ENCODE measurements at regions not wholly inside any gene's neighbourhood (a gene's known extent, or its start where the extent isn't known, plus 50 kb on each side); places are given as distances from the start of the nearest gene placed in this dataset.

DNA sequence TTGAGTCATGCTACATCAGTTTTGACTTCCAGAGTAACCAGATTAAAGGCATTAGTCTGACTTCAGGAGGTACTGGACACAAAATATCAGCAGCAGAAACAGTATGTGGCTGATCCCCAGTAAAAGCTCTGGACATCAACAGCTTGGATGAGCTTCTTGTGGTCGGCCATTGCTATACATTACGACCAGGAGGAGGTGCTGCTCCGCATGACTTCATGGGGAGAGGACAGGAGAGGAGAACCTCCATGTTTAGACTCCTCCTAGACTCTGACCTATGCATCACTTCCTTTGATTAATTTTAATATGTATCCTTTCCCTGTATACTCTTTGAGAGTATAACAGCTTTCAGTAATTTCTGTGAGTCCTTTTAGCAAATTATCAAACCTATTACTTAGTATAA lies 285.6 kb upstream of the ARHGEF26 start:
- Histone ChIP-seq H3K27ac (ENCODE audit: control insufficient read depth, insufficient read depth) (no peak overlapping the region), H3K36me3 (ENCODE audit: control insufficient read depth in 2 of 2, insufficient read depth in 2 of 2, low read length in 1 of 2) (no peaks in the 10 kb centered on the region), H2AFZ (ENCODE audit: control insufficient read depth, low read depth, low read length) (no peak overlapping the region), H3K27me3 (replicated peaks in 1 of 2; ENCODE audit: control insufficient read depth in 2 of 2, insufficient read depth in 2 of 2, low read length in 1 of 2) (no peaks in the 10 kb centered on the region), H3K79me2 (ENCODE audit: control insufficient read depth, insufficient read depth, low read length) (no peaks in the 10 kb centered on the region), H3K4me2 (ENCODE audit: control insufficient read depth, insufficient read depth) (no peak overlapping the region), H3K9me3 (replicated peaks; ENCODE audit: control insufficient read depth, insufficient read depth, low read length) (no peaks in the 10 kb centered on the region), H3K4me3 (no peak overlapping the region), H4K20me1 (ENCODE audit: control insufficient read depth, insufficient read depth) (no peaks in the 10 kb centered on the region), H3K4me1 (ENCODE audit: control insufficient read depth, insufficient read depth, low read length) (no peaks in the 10 kb centered on the region), H3K9ac (ENCODE audit: control insufficient read depth, insufficient read depth, low read length) (no peak overlapping the region)
- ChIA-PET SMC1A (ENCODE audit: uncharacterized antibody, unreplicated experiment) (interaction anchor here (0.6 to 2.6 kb wide), 8 partner anchors 9 to 188 kb away, joined by 3 to 10 read pairs (median 4); no protein-coding TSS in a partner anchor), RAD21 (ENCODE audit: unreplicated experiment) (interaction anchor here (0.5 to 1.8 kb wide), 5 partner anchors 18 to 182 kb away, joined by 3 to 9 read pairs (median 3); no protein-coding TSS in a partner anchor), POLR2A (no interaction called here), CTCF (interaction anchor here (0.6 to 2.5 kb wide), 14 partner anchors 9 to 830 kb away, joined by 3 to 7 read pairs (median 3); no protein-coding TSS in a partner anchor)
- in situ Hi-C loops (cut with MboI) (no loop called here), intact Hi-C loops (cut with micrococcal nuclease; ENCODE audit: unreplicated experiment) (no loop called here)
- FAIRE-seq (no peak), DNase-seq (ENCODE audit: low read depth, low spot score) (no peak), ATAC-seq (peak; percentile 65)
- BruUV-seq (replicated peaks), result no TSS peak
- WGBS (ENCODE audit: insufficient coverage, insufficient replicate concordance, low lambda C conversion rate, missing lambda C conversion rate), result 3% methylated on average over 3 of the region's 3 CpGs
- TF ChIP-seq, protein P1, sequence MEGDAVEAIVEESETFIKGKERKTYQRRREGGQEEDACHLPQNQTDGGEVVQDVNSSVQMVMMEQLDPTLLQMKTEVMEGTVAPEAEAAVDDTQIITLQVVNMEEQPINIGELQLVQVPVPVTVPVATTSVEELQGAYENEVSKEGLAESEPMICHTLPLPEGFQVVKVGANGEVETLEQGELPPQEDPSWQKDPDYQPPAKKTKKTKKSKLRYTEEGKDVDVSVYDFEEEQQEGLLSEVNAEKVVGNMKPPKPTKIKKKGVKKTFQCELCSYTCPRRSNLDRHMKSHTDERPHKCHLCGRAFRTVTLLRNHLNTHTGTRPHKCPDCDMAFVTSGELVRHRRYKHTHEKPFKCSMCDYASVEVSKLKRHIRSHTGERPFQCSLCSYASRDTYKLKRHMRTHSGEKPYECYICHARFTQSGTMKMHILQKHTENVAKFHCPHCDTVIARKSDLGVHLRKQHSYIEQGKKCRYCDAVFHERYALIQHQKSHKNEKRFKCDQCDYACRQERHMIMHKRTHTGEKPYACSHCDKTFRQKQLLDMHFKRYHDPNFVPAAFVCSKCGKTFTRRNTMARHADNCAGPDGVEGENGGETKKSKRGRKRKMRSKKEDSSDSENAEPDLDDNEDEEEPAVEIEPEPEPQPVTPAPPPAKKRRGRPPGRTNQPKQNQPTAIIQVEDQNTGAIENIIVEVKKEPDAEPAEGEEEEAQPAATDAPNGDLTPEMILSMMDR (IDR thresholded peaks at IDR 0.05 in 2 of 3, conservative IDR thresholded peaks at IDR 0.05 in 1 of 3; ENCODE audit: control insufficient read depth in 2 of 3, extremely low read depth in 1 of 3, insufficient read depth in 1 of 3, low read depth in 3 of 3, low read length in 3 of 3), result peak in 2 of 3 experiments; percentile 12 to 25; a peak in 3 of 6 replicates
- TF ChIP-seq NFYB (IDR thresholded peaks at IDR 0.05; ENCODE audit: insufficient read depth, low read depth, low read length) (no peak), CEBPB (IDR thresholded peaks at IDR 0.05; ENCODE audit: borderline replicate concordance in 1 of 2, low read depth in 2 of 2, low read length in 2 of 2) (no peak), SMAD5 (IDR thresholded peaks at IDR 0.05; ENCODE audit: low read depth) (no peak), HDAC2 (IDR thresholded peaks at IDR 0.05) (no peak), PAX8 (IDR thresholded peaks at IDR 0.05) (no peak), SIN3A (IDR thresholded peaks at IDR 0.05; ENCODE audit: low read depth, low read length) (no peak), YY1 (IDR thresholded peaks at IDR 0.05; ENCODE audit: low read depth, low read length) (peak; percentile 71), MYC (IDR thresholded peaks at IDR 0.05; ENCODE audit: insufficient read depth, insufficient read length, insufficient replicate concordance, low read length, severe bottlenecking) (no peak), ZNF217 (IDR thresholded peaks at IDR 0.05) (no peak)
- TF ChIP-seq, protein P2, sequence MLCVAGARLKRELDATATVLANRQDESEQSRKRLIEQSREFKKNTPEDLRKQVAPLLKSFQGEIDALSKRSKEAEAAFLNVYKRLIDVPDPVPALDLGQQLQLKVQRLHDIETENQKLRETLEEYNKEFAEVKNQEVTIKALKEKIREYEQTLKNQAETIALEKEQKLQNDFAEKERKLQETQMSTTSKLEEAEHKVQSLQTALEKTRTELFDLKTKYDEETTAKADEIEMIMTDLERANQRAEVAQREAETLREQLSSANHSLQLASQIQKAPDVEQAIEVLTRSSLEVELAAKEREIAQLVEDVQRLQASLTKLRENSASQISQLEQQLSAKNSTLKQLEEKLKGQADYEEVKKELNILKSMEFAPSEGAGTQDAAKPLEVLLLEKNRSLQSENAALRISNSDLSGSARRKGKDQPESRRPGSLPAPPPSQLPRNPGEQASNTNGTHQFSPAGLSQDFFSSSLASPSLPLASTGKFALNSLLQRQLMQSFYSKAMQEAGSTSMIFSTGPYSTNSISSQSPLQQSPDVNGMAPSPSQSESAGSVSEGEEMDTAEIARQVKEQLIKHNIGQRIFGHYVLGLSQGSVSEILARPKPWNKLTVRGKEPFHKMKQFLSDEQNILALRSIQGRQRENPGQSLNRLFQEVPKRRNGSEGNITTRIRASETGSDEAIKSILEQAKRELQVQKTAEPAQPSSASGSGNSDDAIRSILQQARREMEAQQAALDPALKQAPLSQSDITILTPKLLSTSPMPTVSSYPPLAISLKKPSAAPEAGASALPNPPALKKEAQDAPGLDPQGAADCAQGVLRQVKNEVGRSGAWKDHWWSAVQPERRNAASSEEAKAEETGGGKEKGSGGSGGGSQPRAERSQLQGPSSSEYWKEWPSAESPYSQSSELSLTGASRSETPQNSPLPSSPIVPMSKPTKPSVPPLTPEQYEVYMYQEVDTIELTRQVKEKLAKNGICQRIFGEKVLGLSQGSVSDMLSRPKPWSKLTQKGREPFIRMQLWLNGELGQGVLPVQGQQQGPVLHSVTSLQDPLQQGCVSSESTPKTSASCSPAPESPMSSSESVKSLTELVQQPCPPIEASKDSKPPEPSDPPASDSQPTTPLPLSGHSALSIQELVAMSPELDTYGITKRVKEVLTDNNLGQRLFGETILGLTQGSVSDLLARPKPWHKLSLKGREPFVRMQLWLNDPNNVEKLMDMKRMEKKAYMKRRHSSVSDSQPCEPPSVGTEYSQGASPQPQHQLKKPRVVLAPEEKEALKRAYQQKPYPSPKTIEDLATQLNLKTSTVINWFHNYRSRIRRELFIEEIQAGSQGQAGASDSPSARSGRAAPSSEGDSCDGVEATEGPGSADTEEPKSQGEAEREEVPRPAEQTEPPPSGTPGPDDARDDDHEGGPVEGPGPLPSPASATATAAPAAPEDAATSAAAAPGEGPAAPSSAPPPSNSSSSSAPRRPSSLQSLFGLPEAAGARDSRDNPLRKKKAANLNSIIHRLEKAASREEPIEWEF (IDR thresholded peaks at IDR 0.05; ENCODE audit: insufficient replicate concordance, low read depth, low read length), result no peak
- TF ChIP-seq, protein P3, sequence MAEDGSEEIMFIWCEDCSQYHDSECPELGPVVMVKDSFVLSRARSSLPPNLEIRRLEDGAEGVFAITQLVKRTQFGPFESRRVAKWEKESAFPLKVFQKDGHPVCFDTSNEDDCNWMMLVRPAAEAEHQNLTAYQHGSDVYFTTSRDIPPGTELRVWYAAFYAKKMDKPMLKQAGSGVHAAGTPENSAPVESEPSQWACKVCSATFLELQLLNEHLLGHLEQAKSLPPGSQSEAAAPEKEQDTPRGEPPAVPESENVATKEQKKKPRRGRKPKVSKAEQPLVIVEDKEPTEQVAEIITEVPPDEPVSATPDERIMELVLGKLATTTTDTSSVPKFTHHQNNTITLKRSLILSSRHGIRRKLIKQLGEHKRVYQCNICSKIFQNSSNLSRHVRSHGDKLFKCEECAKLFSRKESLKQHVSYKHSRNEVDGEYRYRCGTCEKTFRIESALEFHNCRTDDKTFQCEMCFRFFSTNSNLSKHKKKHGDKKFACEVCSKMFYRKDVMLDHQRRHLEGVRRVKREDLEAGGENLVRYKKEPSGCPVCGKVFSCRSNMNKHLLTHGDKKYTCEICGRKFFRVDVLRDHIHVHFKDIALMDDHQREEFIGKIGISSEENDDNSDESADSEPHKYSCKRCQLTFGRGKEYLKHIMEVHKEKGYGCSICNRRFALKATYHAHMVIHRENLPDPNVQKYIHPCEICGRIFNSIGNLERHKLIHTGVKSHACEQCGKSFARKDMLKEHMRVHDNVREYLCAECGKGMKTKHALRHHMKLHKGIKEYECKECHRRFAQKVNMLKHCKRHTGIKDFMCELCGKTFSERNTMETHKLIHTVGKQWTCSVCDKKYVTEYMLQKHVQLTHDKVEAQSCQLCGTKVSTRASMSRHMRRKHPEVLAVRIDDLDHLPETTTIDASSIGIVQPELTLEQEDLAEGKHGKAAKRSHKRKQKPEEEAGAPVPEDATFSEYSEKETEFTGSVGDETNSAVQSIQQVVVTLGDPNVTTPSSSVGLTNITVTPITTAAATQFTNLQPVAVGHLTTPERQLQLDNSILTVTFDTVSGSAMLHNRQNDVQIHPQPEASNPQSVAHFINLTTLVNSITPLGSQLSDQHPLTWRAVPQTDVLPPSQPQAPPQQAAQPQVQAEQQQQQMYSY (CRISPR knock-in tag; IDR thresholded peaks at IDR 0.05), result no peak

All from GM12878 (cell line).